Activated T-cell treated with anti-CD3 and anti-CD28 coated beads for 48 hours (primary cell): ENCODE measurements at regions not wholly inside any gene's neighbourhood (a gene's known extent, or its start where the extent isn't known, plus 50 kb on each side); places are given as distances from the start of the nearest gene placed in this dataset.

Experiments
- DNase-seq: peaks from one replicate; pipeline ENCODE4 v3.0.0-alpha.2; 2020; ENCODE audit warnings: low read depth

DNA sequence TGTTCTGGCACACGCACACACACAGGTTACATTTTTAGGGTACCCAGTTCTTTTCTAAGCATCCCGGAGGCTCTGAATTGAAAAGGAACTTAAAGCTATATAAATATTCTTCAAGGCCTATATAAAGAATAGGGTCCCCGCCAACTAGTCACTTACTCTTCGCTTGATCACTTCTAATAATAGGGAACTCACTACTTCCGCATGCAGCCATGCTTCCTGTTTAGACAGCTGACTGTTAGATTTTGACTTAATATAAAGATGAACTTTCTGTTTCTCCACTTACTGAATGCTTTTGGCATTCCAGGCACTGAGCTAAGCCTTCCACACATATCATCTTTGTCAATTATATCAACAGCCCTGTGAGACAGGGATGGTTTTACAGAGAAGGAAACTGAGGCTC lies 259.6 kb downstream of the TSHZ3 start:
- DNase-seq: no peak

DNA sequence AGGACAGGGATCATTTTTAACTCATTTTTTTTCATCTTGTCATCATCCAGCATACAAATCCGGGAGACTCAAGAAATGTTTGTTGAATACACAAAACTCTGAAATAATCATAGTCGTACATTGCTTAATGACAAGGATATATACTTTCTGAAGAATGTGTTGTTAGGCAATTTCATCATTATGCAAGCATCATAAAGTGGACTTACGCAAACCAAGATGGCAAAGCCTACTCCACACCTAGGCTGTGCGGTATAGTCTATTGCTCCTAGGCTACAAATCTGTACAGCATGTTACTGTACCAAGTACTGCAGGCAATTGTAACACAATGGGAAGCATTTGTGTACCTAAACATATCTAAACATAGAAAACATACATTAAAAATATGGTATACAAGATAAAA lies 264.1 kb downstream of the TSHZ3 start:
- no peak for DNase-seq

DNA sequence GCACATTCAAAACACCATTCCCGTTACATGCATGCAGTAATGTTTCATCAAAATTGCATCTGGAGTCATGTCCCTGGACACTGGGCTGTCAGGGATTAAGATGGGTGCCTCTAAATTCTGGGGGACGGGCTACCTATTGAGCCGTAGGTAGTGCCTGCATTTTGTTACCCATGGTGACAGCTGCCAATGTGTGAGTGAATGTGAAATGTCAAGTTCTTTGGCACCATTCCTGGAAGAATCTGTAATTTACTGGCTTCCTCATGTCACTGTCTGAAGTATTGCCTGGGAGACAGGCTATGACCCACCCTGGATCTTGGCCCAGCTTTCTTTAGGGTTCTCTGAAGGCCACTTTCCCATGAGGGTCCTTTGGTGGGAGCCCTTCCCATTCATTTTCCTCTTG lies 266.1 kb downstream of the TSHZ3 start:
- DNase-seq: no peak

DNA sequence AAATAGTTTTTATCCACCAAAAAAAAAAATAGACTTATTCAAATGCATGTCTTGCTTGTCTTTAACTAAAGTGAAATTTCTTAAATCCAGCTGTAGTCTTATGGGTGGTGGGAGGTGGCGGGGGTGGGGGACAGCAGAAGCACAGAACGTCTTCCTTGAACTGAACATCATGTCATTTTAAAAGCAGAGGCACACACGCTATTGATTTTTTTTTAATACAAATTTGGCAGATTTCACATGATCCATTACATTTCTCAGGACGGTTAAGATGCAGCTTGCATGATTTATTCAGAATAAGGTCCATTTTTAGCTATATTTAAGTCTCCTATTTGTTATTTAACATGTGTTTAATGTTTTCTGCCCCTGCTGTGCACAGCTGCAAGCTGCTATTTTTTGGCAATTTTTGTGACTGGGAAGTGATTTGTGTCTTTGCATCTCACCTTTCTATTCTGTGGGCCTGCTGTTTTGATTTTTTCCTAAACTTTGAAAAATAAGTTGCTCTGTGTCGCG lies 274.0 kb downstream of the TSHZ3 start:
- DNase-seq: no peak

DNA sequence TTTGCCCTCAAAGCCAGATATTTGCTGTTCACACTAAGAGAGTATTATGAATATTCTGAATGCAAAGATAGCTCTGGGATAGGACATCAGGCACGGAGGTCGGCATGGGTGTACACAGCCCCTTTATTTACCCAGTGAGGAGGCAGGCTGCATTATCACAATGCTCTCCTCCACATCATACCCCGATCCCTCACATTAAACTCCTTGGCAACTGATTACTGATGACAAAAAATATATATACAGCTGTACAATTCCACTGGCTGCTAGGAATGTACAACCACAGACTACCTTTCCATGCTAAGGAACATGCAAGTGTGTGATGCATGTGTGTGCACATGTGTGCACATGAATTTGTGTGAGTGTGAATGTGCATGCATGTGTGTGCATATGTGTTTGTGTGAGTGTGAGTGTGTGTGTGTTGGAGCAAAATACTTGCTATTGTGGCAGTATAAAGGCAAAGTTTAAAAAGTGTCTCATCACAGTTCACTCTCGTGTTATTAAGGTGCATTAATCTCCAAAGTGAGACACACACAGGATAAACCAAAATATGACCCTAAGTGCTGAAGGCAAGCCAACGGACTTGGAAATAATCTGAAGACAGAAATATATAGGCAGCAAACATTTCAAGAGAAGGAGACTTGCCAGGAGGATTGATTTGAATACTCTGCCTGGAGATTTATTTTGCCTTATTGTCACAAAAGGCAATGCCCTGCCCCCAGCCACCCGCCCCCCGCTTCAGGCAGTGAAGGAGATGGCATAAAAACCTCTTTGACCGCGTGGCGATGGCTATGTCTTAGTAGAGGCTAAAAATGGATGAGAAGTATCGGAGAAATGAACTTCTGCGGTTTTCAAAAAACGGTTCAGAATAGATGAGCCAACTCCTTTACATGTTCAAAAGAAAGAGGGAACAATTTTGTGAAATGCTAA lies 274.8 kb downstream of the TSHZ3 start:
- no peak for DNase-seq

DNA sequence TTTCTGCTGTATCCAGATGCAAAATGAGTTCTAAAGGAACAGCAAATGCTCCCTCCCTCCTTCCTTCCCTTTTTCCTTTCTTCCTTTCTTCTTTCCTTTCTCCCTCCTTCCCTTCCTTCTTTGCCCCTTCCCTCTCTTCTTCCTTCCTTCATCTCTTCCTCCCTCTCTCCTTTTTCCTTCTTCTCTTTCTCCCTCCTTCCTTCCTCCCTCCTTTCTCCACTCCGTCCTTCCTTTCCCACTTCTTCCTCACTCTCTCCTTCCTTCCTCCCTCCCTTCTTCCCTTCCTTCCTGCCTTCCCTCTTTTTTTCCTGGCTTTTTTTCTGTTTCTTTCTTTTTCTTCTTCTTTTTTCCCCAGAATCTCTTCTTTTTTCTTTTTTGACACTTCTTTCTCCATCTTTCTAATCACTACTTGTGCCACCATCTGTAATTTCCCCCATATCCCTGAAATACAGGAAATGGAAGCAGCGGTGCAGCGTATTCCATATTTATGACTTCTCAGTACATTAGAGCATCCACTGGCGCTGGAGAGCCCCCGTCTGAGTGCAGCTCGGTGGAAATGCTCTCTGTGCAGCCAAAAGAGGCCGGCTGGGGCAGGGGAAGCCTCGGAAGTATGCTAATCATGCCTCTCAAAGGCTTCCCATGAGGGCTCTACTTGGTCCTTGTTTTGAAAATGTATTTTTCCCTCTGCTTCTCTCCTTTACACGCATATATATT lies 275.6 kb downstream of the TSHZ3 start:
- DNase-seq: no peak

DNA sequence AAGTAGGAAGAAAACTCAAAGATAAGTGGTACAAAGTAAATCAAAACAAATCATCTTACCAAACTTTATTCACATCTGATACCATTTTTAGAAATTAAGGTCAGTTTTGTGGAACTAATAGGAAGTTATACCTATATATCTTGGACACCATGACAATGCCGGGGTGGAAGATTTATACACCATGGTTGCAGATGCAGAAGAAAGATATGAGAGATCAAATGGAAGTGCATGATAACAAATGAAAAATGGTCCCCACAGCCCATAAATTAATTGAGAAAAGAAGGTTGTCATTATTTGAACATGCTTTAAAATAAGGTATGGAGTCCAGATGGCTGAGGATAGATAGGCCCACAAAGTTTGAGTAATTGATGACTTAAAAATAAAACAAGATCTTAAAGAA lies 276.8 kb downstream of the TSHZ3 start:
- no peak for DNase-seq

DNA sequence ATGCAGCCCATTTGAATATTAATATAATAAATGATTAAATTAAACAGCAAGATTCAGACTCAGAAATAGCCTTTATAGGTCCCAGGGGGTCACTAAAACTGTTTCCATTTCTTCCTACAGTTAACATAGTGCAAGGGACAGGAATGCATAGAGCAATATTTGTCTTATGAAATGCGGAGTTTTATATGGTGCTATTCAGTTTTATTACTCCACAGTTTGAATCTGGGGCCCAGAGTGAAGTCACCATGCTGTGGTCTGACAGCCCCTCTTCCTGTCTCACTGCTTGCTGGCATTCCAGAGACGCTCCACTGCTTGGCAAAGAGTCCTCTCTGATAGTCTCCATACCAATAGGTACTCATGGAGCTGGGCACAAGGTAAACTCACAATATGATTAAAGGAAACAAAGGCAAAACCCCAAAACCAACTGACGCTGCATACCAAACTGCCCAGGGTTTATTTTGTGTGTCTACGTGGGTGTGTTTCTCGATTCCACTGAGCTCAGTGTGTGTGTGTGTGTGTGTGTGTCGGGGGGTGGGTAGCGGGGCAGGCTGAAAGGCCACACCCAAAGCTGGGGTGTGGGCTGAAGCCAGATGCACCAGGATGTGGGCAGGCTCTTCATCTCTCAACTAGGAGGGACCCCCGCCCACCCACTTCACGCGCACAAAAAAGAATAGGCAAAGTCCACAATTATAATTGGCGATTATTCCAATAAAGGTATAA lies 277.9 kb downstream of the TSHZ3 start:
- DNase-seq: no peak

DNA sequence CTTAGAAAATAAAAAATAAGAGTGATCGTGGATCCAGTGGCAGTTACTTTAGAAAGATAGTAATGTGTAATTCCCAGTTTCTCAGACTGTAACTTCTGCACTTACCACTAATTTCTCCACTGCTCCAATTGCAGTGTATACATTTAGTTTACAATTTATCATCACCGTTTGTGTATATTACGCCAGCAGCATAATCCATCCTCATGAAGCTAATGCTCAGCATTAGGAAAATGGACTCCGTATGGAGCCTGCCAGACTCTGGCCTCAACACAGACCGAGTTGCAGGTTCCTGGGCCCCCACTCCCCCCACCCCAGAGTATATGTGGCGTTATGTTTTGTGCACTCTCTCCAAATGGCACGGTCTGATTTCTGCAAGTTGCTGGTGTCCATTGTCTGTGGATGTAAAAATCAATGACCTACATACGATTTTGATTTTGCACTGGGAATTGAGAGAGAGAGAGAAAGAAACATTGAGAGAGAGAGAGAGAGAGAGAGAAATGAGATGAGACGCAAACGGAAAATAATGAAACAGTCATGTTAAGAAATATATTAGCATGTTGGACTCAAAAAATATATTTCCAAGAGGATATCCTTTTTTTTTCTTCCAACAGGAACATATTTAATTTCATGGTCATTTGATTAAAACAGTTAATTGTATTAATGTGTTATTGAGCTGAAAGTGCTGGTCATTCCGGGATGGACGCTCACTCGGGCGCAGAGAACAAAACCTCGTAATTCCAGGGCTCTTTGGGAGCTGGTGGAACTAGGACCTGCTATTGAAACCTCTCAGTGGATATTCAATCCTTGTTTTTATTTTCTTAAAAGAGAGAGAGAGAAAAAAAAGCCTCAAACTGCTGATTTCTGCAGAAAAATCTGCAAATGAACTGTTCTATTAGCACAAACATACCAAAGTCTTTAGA lies 278.8 kb downstream of the TSHZ3 start:
- no peak for DNase-seq

DNA sequence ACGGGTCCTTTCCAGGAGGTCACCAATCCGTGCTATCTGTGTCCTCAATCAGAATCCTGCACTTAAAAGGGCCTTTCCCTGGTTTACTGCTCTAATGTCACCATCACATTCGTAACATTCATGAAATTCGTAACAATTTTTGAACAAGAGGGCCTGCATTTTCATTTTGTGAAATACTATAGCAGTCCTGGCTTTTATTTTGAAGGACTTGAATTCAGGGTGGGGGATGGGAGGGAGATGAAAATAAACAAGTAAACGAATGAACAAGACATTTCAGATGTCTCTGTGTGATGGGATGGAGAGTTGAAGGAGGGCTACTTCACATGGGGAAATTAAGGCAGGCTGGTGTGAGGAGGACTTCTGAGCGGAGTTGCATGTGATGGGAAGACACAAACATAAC lies 281.0 kb downstream of the TSHZ3 start:
- no peak for DNase-seq

DNA sequence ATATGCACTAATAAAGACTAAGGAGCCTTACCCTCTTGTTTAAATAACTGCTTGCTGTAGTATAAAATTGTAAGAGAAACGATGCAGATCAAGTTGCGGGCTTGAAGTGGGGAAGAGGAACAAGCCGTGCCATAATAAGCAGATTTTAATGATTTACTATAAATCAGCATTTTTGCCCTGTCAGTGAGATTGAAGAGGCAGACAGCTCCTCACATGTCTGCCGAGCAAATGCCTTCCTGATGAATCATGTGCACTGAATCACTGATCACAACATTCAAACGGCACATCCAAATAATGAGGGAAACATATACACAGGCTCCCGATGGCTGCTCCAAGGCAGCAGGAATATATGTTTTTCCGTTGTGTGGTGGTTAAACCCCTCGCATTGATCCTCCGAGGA lies 282.9 kb downstream of the TSHZ3 start:
- no peak for DNase-seq

DNA sequence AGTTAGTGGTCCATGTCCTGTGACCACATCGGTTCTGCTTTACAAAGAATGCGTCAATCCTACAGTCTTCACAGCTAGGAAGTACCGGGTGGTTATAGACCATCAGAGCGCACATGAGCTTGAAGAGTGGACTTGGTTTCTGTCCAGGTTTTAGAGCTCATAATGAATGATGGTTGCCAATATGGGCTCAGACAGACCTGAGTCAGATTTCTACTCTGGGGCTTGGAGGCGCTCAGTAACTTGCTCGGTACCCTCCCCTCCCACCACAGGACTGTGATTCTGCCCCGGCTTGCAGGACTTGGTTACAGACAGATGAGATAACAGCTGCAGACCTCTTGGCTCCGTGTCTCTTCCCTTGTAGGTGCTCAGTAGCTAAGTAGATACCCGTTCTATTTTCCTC lies 284.7 kb downstream of the TSHZ3 start:
- DNase-seq: no peak

DNA sequence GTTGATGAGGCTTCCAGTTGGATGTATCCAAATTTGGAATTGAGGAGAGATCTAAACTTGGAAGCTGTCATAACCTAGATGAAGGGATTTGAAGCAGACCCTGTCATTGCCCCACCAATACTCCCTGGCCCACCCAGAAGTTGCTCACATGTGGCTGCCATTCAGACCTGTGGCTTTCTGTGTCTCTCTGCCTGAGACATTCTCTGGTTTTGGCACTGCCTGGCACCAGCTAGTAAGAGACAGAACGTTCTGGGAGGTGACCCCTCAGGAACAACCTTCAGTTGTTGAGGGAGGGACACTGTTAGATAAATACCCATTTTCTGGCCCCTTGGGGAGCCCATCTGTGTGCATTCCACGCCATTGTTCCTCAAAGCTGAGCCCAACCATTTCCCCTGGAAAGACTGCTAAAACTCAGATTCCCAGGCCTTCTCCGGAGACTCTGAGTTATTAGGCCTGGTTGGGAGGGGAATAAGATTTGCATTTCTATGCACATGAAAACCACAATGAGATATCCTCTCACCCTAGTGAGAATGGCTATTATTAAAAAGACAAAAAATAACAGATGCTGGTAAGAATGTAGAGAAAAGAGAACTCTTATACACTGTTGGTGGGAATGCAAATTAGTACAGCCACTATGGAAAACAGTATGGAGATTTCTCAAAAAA lies 290.4 kb downstream of the TSHZ3 start:
- DNase-seq: no peak

DNA sequence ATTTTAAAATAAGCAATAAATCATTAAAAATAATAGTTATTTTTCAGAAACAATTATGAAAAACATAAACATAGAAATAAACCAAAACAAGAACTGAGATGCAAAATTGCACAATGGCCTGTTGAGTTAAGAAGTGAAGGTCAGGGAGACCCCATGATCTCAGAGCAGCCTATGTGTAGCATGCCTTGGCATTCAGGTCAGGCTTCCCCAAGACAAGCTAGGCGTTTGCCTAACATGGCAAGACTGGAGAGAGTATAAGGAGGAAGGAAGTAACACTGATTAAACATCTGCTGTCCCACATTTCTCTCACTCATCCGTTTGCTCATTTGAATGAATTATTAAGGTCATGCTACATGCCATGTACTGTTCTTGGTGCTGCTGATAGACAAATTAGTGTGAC lies 291.8 kb downstream of the TSHZ3 start:
- DNase-seq: no peak

DNA sequence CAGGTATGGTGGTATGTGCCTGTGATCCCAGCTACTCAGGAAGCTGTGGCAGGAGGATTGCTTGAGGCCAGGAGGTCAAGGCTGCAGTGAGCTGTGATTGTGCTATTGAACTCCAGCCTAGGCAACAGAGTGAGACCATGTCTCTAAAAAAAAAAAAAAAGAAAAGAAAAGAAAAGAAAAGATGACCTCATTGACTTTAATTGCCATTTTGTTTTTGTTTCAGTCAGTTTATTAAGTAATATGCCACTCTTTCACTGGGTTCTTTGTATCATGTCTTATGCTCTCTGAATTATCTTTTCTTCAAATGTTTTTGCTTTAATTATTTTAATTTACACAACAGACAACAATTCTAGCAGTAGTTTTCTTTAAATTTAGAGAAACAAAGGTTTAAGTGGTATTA lies 293.8 kb downstream of the TSHZ3 start:
- no peak for DNase-seq

DNA sequence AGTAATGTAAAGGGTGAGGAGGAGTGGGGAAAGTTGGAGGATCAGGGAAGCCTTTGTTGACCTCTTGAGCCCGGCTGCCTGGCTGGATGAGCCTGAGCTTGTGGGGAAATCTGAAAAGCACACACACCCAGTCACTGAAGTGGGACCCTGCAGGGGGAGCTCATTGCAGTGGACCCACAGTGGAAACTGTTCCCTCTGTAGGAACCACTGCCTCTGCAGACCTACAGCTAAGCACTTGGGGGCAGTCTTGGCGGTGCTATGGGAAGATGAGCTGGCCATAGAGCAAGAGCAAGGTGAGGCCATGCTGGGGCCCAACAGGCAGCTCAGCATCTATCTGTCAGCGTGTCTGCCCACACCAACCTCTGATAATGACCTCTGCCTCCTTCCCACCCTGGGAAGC lies 294.8 kb downstream of the TSHZ3 start:
- peak; percentile 3 for DNase-seq

DNA sequence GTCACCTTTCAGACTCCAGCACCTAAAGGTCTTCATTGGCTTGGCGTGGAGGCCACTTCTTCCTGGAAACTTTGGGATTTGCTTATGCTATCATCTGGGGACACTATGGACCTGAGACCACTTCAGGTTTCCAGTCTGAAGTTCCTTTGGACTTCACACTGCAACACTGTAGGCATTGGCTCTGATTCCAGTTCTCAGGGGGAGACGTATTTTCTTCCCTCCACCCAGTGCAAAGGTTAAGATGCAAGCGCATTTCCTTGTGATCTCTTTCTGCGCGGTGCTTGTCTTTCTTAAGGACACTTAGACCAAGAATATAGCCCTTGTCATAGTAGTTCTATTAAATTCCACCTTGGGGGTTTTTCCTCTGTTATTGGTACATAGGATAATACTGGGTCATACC lies 299.8 kb downstream of the TSHZ3 start:
- no peak for DNase-seq

DNA sequence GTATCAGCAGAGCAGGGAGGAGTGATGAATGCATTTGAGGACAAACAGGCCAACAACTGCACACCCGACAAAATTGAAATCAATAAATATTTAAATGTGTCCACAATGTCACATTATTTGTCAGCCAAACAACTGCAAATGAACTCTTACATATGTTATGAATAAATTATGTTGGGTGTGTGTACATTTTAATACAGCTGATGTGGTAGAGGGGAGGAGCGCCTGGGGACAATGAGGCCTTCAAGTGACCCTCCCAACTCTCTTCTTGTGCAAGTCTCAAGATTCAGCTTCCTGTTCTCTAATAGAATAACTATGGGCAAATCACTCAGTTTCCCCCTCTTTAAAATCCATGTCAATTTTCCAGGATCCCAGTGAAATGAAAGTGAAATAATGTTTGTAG lies 303.2 kb downstream of the TSHZ3 start:
- no peak for DNase-seq

DNA sequence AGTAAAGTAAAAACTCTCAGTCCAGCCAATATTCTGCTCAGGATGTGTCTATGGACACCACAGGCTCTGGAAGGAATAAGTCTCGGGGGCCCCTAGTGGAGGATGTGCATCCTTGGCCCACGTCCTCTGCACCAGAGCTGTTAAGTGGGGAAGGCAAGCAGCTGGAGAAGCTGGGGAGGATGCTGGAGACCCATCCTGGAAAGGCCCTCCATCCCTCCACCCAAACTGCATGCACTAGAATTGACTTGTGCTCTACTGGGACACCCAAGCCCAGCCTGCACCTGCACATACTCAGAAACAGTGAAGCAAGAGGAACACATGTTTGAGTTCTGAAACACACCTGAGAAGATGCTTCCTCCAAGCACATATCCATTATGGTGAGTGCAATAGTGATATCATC lies 307.8 kb downstream of the TSHZ3 start:
- no peak for DNase-seq

DNA sequence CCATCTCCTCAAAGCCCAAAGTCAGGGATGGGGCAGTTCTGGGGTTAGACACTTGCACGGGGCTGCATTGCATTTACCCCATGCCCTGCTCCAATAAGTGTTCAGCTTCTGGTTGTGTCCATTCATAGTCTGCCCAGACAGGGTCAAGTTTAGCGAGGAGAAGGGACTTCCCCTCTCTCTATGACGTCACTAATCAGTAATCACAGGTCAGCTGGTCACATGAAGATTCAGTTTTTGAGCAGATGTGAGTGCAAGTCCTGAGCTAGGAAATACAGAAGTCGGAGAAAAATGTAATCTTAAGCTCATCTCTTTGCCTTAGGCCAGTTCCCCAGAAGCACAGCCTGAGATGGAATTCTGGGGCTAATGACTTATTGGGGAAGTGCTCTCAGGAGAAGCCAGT lies 310.1 kb downstream of the TSHZ3 start:
- no peak for DNase-seq
